NCI-H2029 (cell line): ENCODE measurements at regions not wholly inside any gene's neighbourhood (a gene's known extent, or its start where the extent isn't known, plus 50 kb on each side); places are given as distances from the start of the nearest gene placed in this dataset.

Experiments
- DNase-seq: peaks from one replicate; lab custom pipeline; 2025; lab: John Stamatoyannopoulos, UW

GRCh38 chr20:23205611-23206041, 119.5 kb upstream of the CD93 start:
- no peak for DNase-seq

DNA sequence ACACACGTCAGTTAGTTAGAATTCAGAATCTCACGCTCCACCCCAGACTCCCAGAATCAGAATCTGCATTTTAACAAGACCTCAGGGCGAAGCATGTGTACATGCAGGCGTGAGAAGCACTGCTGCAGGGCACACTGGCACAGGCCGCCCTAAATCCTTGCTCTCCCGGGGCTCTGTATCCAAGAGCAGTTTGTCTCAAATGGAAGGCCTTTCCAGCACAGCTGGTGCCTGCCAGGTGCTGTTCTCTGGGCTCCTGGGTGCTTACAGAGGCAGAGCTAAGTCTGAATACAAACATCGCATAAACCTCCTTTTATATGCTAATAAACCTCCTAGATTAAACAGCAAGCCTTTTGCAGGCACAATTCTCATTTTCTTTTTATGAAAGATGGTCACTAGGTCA, 119.1 kb upstream of the CD93 start:
- no peak for DNase-seq

DNA sequence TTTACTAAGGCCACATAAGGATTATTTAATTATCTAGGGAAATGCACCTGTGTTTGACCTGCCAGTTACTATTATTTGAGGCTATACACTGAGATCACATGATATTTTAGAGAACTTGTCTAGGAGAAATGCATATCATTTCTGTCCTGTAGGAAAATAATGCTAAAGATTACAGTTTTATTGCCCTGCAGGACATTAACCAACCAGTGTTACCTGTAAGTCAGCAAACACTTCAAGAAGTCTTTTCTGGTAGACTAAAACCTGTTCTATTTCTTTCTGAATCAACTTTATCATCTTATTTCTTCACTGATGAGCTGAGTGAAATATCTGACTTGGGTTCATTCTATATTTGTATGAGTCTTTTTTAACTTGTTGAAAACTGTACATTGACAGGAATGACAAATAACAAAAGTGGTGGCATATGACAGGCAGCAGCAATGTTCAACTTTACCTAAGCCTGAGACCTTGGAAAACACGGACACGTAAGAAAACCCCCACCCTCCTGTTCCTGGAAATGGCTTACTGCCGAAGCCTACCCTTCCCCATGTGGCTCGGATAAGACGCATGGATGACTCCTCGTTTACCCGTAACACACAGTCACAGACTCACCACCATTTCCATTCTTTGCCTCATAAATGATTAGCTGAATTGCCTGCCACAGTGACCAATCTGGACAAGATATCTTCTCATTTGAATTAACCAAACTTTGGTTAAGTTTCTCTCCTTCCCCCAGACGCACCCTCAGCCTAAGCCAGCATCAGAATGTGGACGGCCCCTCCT, 118.0 kb upstream of the CD93 start:
- DNase-seq: no peak

DNA sequence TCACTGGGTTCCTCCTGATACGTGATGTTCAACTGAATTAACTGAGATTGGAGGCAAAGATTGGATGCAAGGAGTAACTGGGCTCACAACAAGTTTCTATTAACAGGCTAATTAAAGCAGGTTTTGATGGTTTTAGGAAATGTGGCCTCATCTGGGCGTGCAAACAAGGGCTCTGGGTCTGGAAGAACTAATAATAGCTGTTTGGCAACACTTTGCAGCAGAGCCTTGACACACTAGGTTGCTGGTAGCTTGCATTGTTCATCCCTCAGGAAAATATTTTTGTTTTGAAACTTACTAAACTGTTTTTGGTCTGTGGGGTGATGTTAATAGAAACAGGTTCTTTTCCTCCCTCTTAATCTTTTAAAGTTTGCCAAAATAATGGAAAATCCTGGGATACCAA, 117.2 kb upstream of the CD93 start:
- DNase-seq: no peak

DNA sequence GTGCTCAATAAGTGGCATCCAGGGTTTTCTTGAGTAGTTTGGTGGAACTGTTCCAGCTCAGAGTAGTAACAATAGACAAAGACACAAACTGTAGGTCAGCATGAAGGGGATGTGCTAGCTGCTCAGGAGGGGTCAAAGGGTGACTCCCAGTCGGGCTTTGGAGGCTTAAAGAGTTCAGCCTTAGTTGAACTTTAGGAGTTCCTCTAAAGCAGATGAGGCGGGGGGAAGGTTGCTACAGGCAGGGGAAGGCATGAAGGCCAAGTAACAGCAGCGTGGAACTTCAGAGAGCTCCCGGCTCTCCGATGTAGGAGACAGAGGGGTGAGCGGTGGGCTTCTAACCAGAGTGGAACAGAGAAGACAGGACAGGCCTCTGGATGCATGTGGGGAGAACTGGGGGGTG, 115.5 kb upstream of the CD93 start:
- no peak for DNase-seq

DNA sequence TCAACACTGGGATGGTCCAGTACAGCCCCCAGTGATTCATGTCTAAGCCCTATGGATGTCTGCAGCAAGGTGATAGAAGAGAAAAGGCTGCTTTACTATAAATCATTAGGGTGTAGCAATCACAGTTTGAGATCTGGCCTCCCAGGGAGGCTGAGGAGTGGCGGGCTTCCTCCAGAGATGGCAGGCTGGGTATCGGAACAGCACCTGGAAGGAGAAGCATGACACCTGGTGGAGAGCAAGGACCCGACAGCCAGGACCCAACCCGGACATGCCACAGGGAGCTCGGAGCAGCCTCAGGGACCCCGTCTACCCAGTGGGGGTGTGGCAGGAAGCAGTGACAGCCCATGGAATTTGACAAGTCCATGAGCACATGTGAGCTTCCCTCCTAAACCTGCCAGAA, 114.8 kb upstream of the CD93 start:
- peak; percentile 22 for DNase-seq

DNA sequence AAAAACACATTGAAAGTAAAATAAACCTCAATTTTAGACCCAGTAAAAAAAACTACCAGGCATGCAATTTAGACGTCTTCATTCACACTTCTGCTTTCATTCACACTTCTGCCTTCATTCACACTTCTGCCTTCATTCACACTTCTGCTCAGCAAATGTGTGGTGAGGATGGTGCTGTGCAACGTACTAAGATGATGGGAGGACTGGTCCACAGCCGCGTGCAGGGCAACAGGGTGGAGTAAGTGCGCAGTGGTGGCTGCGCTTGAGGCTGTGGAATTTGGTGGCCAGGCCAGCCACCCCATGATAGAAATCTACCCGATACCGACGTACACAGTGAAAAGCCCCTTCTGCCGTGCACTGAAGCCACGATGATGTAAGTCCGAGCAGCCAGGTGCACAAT, 114.3 kb upstream of the CD93 start:
- no peak for DNase-seq

- DNase-seq: no peak
These were observed 113.2 kb upstream of the CD93 start for GRCh38 chr20:23199356-23199755.

DNA sequence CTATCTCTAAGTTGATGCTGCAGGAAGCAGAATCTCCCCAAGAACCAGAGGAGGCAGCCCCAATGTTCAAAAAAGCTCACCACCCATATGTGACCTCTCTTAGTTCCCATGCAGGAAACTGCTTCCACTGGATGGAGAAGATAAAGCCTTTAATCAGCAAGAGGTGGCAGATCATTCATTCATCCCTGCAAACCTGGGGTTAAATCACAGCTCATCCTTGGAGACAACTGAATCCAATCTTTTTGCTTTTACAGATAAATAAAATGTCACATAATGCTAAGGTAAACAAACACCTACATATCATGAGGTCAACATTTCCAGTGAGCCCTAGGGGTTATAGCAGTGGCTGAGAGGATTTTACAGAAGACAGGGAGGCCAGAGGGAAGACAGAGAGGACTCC, 112.7 kb upstream of the CD93 start:
- no peak for DNase-seq

GRCh38 chr20:23197836-23198235, 111.7 kb upstream of the CD93 start:
- DNase-seq: no peak

DNA sequence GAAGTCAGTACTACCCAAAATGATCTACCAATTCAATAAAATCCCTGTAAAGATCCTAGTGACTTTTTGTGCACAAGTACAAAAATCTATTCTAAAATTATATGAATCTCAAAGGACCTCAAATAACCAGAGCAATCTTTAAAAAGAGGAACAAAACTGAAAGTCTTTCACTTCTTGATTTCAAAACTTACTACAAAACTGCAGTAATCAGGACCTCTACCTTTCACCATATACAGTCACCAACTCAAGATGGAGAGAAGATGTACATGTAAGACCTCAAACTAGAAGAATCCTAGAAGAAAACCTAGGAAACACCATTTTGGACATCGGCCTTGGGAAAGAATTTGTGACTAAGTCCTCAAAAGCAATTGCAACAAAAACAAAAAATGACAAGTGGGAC, 109.5 kb upstream of the CD93 start:
- no peak for DNase-seq

DNA sequence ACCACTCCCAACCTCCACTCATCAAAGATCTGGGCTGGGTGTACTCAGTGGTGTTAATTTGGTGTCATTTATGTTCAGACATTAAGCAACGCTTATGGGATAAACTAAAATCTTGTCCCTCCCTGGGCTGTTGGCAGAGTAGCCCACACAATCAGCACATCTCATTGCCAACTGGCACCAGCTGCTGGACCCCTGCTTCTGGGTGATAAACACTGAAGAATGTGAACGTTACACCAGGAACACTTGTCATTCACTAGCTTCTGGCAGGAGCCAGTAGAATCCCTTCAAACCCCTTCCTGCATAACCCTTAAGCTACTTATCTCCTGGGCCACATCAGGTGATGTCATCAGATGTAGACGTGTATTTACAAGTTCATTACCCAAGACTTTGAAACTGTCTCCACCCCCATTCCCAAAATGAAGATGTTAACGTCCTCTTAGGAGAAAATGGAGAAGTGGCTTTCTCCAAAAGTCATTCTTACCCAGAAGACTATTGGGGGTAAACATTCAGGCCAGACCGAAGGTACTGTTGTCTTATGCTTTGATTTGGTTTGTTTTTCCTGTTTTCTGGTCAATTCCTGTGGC, 107.8 kb upstream of the CD93 start:
- DNase-seq: no peak

GRCh38 chr20:23192469-23192868, 106.3 kb upstream of the CD93 start:
- no peak for DNase-seq

GRCh38 chr20:23190557-23190956, 104.4 kb upstream of the CD93 start:
- no peak for DNase-seq

- DNase-seq: no peak
These were observed 103.7 kb upstream of the CD93 start for GRCh38 chr20:23189854-23190253.

DNA sequence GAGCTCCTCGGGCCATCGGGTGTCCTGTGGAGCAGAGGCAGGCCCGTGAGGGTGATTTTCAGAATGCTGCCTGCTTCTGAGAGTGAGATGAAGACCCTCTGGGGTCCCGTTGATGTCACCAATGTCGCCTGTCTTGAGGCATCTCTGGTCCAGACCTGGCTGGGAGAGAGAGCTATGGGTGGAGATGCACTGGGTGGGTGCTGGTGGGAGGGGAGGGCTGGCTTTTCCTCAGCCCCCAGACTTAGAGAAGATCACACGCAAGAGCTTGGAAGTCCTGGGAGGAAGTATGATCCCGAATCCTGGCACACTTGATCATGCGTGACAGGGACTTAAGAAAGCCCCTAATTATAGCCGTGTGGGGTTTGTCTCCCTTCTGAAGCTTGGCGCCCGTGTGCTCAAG, 103.2 kb upstream of the CD93 start:
- DNase-seq: no peak

DNA sequence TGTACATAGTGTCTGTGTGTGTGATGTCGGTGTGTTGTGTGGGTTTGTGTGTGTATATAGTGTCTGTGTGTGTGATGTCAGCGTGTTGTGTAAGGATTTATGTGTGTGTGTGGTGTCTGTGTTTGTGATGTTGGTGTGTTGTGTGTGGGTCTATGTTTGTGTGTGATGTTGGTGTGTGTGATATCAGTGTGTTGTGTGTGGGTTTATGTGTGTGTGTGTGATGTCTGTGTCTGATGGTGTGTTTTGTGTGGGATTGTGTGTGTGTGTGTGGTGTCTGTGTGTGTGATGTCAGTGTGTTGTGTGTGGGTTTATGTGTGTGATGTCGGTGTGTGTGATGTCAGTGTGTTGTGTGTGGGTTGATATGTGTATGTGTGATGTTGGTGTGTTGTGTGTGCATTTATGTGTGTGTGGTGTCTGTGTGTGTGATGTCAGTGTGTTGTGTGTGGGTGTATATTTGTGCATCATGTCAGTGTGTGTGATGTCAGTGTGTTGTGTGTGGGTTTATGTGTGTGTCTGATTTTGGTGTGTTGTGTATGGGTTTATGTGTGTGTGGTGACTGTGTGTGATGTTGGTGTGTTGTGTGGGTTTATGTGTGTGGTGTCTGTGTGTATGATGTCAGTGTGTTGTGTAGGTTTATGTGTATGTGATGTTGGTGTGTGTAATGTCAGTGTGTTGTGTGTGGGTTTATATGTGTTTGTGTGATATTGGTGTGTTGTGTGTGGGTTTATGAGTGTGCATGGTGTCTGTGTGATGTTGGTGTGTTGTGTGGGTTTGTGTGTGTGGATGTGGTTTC, 102.4 kb upstream of the CD93 start:
- DNase-seq: no peak

- DNase-seq: no peak
These were observed 101.6 kb upstream of the CD93 start for GRCh38 chr20:23187751-23188150.

GRCh38 chr20:23186808-23187207, 100.7 kb upstream of the CD93 start:
- no peak for DNase-seq

DNA sequence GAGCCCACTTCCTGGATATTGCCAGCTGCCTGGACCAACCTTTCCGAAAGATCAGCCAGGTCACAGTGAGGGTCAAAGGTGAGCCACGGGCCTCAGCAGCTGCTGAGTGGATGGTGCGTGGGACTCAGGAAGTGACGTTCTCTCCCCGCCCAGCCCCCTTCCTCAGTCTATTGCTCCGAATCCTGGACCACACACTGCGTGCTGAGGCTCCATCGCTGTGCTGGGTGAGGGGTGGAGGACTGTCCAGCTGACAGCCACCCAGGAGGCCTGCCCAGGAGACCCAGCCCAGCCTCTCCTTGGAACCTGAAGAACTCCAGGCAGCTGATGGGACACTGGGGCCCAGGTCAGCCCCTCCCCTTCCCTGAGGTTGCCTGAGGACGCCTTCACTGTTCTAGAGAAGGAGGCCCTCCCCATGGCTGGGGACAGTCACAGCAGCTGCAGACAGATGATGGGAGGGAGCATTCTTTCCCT, 94.4 kb upstream of the CD93 start:
- DNase-seq: no peak

- DNase-seq: no peak
These were observed 93.8 kb upstream of the CD93 start for GRCh38 chr20:23179766-23180403.

- DNase-seq: no peak
These were observed 92.7 kb upstream of the CD93 start for GRCh38 chr20:23178806-23179205.

DNA sequence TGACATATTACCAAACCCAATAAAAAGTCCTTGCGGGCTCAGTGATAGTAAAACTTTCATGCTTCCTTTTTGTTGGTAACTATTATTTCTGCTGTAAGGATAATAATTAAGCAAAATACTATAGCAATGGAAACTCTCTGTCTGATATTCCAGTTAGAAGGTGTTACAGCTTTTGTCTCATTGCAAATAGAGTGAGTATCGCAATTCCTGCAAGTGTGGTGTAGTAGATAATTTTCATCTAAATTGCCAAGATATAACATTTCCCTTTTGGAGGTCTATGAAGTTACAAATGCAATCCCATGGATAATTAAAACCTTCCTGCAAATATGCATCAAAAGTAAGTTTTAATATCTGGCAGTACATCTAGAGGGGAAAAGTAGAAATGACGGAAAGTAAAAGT, 88.7 kb upstream of the CD93 start:
- no peak for DNase-seq
